Medulla oblongata (tissue), 1 donor: ENCODE measurements at regions not wholly inside any gene's neighbourhood (a gene's known extent, or its start where the extent isn't known, plus 50 kb on each side); places are given as distances from the start of the nearest gene placed in this dataset.
A peak's percentile ranks its signal among the peaks of the same experiment; 100 is the strongest.
"Not testable (repeated sequence)": the region's sequence is repeated elsewhere in the genome, so short reads cannot be mapped to it uniquely, and the experiment has no call there.

Experiments
- DNase-seq: peaks from one replicate; pipeline ENCODE4 v3.0.0-alpha.2; 2015; ENCODE audit errors: extremely low spot score

GRCh38 chr2:144785253-144785652 is 265.3 kb upstream of the ZEB2 start:
- no peak for DNase-seq

DNA sequence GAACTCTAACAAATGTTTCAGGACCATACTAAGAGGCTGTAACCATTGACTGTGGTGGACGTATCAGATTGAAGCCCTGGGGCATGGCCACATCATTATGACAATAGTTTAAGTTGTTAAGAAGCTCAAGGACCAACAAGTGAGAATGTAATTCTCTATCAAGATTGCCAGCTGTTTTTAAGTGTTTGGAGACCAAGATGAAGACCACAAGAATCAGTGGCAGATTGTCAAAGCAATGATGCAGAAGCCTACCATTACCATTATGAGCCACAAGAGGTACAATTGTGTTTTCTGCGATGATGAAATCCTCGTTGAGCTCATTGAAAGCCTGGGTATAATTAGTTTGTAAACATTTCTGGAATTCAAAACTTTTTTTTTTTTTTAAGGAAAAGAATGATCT is 261.1 kb upstream of the ZEB2 start:
- no peak for DNase-seq

- no peak for DNase-seq
Measured at GRCh38 chr2:144776766-144777165, 256.8 kb upstream of the ZEB2 start.

- no peak for DNase-seq
Measured at GRCh38 chr2:144774809-144775208, 254.9 kb upstream of the ZEB2 start.

- DNase-seq: peak; percentile 45
Measured at GRCh38 chr2:144771348-144771747, 251.4 kb upstream of the ZEB2 start.

- peak; percentile 30 for DNase-seq
Measured at GRCh38 chr2:144770616-144771230, 250.8 kb upstream of the ZEB2 start.

DNA sequence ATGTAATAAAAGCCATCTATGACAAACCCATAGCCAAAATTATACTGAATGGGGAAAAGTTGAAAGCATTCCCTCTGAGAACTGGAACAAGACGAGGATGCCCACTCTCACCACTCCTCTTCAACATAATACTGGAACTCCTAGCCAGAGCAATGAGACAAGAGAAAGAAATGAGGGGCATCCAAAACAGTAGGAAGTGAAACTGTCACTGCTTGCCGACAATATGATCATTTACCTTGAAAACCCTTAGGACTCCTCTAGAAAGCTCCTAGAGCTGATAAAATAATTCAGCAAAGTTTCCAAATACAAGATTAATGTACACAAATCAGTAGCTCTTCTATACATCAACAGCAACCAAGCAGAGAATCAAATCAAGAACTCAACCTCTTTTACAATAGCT is 241.0 kb upstream of the ZEB2 start:
- not testable (repeated sequence) for DNase-seq

DNA sequence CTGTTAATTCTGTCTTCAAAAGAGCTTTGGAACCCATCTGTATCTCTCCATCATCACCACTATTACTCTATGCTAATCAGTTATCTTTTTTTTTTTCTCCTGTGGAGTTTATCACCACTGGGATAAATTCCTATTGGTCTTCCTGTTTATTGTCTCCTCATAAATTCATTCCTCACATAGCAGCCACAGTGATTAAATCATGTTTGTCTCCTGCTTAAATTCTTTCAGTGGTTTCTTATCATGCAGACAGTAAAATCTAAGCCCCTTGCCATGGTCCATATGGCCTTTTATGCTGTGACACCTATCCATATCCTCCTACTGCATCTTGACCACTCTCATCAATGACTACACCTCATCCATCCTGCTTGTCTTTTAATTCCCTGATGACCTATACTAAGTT is 239.8 kb upstream of the ZEB2 start:
- DNase-seq: no peak

- DNase-seq: not testable (repeated sequence)
Measured at GRCh38 chr2:144758196-144758595, 238.3 kb upstream of the ZEB2 start.

DNA sequence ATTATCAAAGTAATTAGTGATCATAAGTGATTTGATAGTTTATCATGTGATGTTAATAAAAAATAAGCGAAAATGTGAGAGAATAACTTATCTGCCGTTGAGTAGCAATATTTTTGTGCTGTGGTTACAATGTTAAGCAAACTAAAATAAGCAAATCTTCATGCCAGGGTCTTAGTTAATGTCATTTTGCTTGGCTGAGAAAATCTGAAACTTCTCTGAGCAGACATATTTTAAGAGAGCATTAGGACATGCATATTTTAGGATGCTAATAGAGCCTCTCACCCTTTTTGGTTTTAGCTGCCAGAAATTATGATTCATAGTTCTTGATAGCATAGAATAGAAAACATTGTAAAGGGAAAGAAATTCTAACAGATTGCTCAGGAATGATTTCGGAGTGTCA is 233.5 kb upstream of the ZEB2 start:
- no peak for DNase-seq

- no peak for DNase-seq
Measured at GRCh38 chr2:144751142-144751905, 231.4 kb upstream of the ZEB2 start.

GRCh38 chr2:144749188-144749587 is 229.3 kb upstream of the ZEB2 start:
- DNase-seq: no peak

- DNase-seq: no peak
Measured at GRCh38 chr2:144748443-144748842, 228.5 kb upstream of the ZEB2 start.

- no peak for DNase-seq
Measured at GRCh38 chr2:144747571-144747970, 227.7 kb upstream of the ZEB2 start.

DNA sequence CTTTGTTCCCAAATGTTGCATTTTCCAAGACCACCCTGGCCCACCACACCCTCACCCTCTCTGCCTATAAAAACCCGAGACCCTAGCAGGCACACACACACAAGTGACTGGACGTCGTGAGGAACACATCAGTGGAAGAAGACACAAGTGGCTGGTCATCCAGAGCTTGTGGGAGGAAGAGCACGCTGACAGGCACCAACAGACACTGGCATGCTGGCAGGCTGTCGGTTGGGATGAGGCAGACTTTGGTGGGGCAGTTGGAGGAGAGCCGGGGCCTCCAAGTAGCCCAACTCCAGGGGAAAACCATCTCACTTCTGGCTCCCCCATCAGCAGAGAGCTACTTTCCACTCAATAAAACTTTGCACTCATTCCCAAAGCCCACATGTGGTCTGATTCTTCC is 225.5 kb upstream of the ZEB2 start:
- no peak for DNase-seq

DNA sequence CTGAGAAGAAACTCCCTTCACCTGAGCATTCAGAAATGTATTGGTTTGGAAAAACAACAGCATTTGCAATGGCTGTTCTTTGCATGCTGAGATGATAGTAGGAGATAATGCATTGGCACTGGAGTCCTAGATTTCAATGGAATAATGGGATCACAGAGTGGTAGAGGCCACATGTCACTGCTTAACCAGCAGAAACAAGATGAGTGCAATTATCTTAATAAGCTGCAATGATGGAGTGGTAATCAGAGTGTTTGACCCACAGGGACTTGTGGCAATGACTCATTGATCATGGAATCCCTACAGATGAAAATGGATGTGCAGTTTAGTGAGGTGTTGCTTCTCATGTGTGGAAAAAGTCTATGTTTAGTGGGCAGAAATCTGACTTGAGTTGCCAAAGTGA is 218.8 kb upstream of the ZEB2 start:
- no peak for DNase-seq

GRCh38 chr2:144730711-144731110 is 210.8 kb upstream of the ZEB2 start:
- no peak for DNase-seq

DNA sequence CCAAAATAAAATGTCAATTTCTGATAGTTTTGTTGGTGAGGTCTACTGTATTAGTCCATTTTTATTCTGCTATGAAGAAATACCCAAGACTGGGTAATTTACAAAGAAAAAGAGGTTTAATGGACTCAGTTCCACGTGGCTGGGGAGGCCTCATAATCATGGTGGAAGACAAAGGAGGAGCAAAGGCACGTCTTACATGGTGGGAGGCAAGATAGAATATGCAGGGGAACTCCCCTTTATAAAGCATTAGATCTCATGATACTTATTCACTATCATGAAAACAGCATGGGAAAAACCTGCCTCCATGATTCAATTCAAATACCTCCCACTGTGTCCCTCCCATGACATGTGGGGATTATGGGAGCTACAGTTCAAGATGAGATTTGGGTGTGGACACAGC is 204.5 kb upstream of the ZEB2 start:
- not testable (repeated sequence) for DNase-seq

- no peak for DNase-seq
Measured at GRCh38 chr2:144718376-144718775, 198.5 kb upstream of the ZEB2 start.

GRCh38 chr2:144715992-144716391 is 196.1 kb upstream of the ZEB2 start:
- DNase-seq: no peak

DNA sequence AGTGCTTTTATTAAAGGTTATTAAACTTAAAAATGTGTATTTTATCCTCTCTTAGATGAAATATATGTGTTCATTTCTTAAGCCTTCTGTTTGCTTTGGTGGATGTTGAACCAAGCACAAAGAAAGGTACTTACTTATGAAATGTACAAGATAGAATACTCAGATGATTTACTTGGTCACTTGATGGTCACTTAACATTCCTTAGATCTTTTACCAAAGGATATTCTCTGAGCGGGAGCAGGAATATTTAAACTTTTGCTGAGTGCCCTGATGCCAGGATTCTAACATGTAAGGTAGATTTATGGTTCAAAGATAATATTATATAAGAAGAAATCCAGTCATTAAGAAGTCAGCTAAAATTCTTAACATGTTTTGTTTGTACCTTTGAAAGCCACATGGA is 193.5 kb upstream of the ZEB2 start:
- DNase-seq: no peak

DNA sequence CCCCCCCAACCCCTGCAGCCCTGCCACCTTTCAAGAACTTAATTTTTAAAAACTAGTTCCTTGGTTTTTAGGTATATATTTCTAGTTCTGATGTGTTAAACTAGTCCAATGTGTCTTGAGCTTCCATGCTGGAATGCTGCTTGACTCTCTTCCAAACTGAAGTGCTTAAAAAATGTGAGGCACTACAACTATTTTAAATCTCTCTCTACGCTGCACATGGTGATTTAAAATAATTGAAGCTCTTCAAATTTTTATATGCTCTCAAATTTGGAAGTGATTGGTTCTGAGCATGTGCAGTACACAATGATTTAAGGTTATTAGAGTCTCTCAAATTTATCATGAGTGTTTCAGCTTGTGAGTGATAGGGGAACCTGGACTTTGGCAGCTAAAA is 192.6 kb upstream of the ZEB2 start:
- DNase-seq: no peak

- no peak for DNase-seq
Measured at GRCh38 chr2:144711630-144712549, 192.0 kb upstream of the ZEB2 start.
